ENCODE measurements at regions not wholly inside any gene's neighbourhood (a gene's known extent, or its start where the extent isn't known, plus 50 kb on each side); places are given as distances from the start of the nearest gene placed in this dataset.

DNA sequence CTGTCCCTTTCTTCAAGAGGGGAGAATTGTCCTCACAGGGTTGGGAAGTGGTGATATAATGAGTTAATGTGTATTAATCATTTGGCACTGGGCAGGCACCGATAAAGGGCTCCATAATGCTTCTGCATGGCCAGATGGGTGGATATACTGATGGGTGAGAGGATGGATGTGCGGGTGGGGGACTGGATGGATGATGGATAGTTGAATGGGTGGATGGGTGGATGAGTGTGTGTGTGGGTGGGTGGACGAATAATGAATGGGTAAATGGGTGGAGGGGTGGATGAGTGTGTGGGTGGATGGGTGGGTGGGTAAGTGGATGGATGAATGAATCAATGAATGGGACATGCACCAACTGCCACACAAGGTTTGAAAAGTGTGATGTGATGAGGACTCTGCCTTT, 127.2 kb downstream of the ACKR3 start:
- Histone ChIP-seq H3K36me3 (ENCODE audit: control insufficient read depth, low read depth, low read length) (no peaks in the 10 kb centered on the region), H3K4me3 (ENCODE audit: low read length) (no peak overlapping the region), H3K4me1 (ENCODE audit: control insufficient read depth, low read depth, low read length) (no peaks in the 10 kb centered on the region), H3K27me3 (ENCODE audit: control insufficient read depth, insufficient read depth, low read length) (no peaks in the 10 kb centered on the region), H3K27ac (ENCODE audit: low read length) (no peak overlapping the region), H3K9me3 (ENCODE audit: control insufficient read depth, low read depth, low read length) (no peaks in the 10 kb centered on the region), H3K9ac (ENCODE audit: low read length) (no peak overlapping the region)

DNA sequence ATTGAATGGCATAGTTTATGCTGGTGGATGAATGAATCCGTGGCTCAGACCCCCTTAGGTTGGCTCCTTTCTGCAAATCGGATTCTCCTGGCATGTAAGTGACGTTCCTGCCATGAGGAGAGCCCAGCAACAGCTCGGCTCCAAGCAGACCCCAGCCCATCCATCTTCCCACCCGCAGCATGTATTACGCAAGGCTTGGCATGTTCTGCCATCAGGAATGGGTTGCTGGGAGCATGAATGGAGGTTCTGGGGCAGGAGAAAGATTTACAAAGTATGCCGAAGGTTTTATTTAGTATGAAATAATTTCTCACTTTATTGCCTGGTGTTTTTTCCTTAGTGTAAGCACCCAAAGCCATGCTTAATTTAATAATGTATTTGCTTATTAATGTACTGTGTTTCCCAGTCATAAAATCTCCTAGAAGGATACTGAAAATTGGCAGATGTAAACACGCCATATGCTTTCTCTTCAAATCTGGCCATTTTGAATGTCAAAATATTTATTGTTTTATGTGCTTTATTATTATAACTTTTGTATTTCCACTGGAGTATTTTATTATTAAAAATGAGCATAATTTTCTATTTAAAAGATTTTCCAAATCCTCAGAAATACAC, 128.5 kb downstream of the ACKR3 start:
- H3K4me1 ChIP-seq (ENCODE audit: control insufficient read depth, low read depth, low read length) = no peaks in the 10 kb centered on the region
- H3K4me3 ChIP-seq (ENCODE audit: low read length) = no peak overlapping the region
- H3K9me3 ChIP-seq (ENCODE audit: control insufficient read depth, low read depth, low read length) = no peaks in the 10 kb centered on the region
- no peaks in the 10 kb centered on the region for H3K27me3 ChIP-seq (ENCODE audit: control insufficient read depth, insufficient read depth, low read length)
- H3K36me3 ChIP-seq (ENCODE audit: control insufficient read depth, low read depth, low read length) = no peaks in the 10 kb centered on the region
- H3K27ac ChIP-seq (ENCODE audit: low read length) = no peak overlapping the region
- no peak overlapping the region for H3K9ac ChIP-seq (ENCODE audit: low read length)

DNA sequence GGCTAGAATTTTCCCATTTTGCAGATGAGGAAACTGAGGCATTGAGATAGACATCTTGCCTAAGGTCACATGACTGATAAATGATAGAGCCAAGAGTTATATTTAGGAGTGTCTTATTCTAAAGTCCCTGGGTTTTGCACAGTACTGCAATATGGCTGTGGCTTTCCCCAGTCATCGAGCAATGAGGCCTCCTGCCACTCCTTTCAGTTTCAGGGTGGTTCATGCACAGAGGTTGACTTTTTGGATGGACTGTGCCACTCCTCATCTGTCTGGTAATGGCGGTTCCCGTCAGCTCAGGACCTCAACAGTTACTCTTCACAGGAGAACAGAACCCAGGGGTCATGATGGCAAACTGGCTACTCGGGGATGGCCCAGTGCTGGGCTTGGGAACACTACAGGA, 131.1 kb downstream of the ACKR3 start:
- H3K9me3 ChIP-seq (ENCODE audit: control insufficient read depth, low read depth, low read length) = no peaks in the 10 kb centered on the region
- H3K4me1 ChIP-seq (ENCODE audit: control insufficient read depth, low read depth, low read length) = no peaks in the 10 kb centered on the region
- no peak overlapping the region for H3K9ac ChIP-seq (ENCODE audit: low read length)
- no peak overlapping the region for H3K4me3 ChIP-seq (ENCODE audit: low read length)
- H3K27ac ChIP-seq (ENCODE audit: low read length) = no peak overlapping the region
- no peaks in the 10 kb centered on the region for H3K36me3 ChIP-seq (ENCODE audit: control insufficient read depth, low read depth, low read length)
- H3K27me3 ChIP-seq (ENCODE audit: control insufficient read depth, insufficient read depth, low read length) = no peaks in the 10 kb centered on the region

DNA sequence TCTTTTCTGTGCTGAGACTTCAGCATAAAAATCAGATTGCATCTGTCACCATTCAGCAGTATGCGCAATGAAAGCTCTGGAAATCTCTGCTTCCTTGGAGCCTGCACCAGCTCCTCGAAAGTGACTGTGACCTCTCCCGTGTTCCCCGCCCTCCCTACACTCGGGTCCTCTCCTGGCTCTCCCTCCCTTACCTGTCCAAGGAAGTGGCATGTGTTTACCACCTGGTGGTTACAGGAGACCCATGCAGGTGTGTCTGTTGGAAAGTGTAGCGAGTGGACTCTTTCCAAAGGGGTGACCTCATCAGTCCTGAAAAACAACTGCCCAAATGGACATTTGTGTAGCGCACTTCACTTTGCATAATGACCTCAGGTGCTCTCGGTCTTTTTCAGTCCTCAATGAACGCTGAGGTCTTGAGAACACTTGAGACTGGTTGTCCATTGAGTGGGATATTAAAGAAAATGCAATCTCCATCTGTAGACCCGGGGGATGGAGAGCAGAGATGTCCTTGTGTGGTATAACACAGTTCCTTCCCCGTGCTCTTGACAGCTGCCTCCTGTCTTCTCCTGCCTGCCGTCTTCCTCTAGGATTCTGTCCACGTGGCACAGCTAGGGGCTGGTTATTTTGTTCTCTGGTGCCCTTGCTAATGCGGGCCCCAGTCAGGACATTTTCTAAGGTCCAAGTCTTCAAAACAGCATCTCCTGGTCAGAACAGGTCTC, 133.2 kb downstream of the ACKR3 start:
- no peak overlapping the region for H3K4me3 ChIP-seq (ENCODE audit: low read length)
- H3K9me3 ChIP-seq (ENCODE audit: control insufficient read depth, low read depth, low read length) = no peaks in the 10 kb centered on the region
- H3K27me3 ChIP-seq (ENCODE audit: control insufficient read depth, insufficient read depth, low read length) = no peaks in the 10 kb centered on the region
- no peak overlapping the region for H3K27ac ChIP-seq (ENCODE audit: low read length)
- no peaks in the 10 kb centered on the region for H3K36me3 ChIP-seq (ENCODE audit: control insufficient read depth, low read depth, low read length)
- H3K4me1 ChIP-seq (ENCODE audit: control insufficient read depth, low read depth, low read length) = no peaks in the 10 kb centered on the region
- no peak overlapping the region for H3K9ac ChIP-seq (ENCODE audit: low read length)

GRCh38 chr2:236703373-236703709, 133.7 kb downstream of the ACKR3 start:
- Histone ChIP-seq H3K4me3 (ENCODE audit: low read length) (no peak overlapping the region), H3K36me3 (ENCODE audit: control insufficient read depth, low read depth, low read length) (no peaks in the 10 kb centered on the region), H3K9ac (ENCODE audit: low read length) (no peak overlapping the region), H3K4me1 (ENCODE audit: control insufficient read depth, low read depth, low read length) (no peaks in the 10 kb centered on the region), H3K9me3 (ENCODE audit: control insufficient read depth, low read depth, low read length) (no peaks in the 10 kb centered on the region), H3K27me3 (ENCODE audit: control insufficient read depth, insufficient read depth, low read length) (no peaks in the 10 kb centered on the region), H3K27ac (ENCODE audit: low read length) (no peak overlapping the region)

- H3K4me3 ChIP-seq (ENCODE audit: low read length) = no peak overlapping the region
- no peaks in the 10 kb centered on the region for H3K4me1 ChIP-seq (ENCODE audit: control insufficient read depth, low read depth, low read length)
- no peak overlapping the region for H3K27ac ChIP-seq (ENCODE audit: low read length)
These were observed 134.3 kb downstream of the ACKR3 start for GRCh38 chr2:236703906-236704305.

DNA sequence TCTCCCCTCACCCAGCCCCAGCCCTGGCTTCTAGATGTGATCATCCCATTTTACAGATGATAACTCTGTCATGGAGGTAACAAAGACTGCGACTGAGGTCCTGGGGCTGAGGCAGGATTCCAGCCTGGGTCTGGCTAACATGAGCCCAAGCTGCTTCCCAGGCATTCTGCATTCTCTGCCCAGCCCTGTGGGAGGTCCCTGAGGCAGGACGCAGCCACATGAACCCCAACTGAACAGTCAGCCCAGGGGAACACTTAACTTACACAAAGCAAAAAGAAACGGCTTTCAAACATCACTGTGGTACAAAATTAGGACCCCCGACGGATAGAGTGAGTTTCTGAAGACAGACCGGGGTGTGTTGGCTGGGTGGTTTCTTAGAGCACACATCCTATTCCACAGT, 135.3 kb downstream of the ACKR3 start:
- no peak overlapping the region for H3K9ac ChIP-seq (ENCODE audit: low read length)
- no peaks in the 10 kb centered on the region for H3K27me3 ChIP-seq (ENCODE audit: control insufficient read depth, insufficient read depth, low read length)
- H3K36me3 ChIP-seq (ENCODE audit: control insufficient read depth, low read depth, low read length) = no peaks in the 10 kb centered on the region
- no peak overlapping the region for H3K4me3 ChIP-seq (ENCODE audit: low read length)
- H3K4me1 ChIP-seq (ENCODE audit: control insufficient read depth, low read depth, low read length) = no peaks in the 10 kb centered on the region
- no peaks in the 10 kb centered on the region for H3K9me3 ChIP-seq (ENCODE audit: control insufficient read depth, low read depth, low read length)
- no peak overlapping the region for H3K27ac ChIP-seq (ENCODE audit: low read length)

More at GRCh38 chr2:236703906-236704305, 134.3 kb downstream of the ACKR3 start:
- no peaks in the 10 kb centered on the region for H3K36me3 ChIP-seq (ENCODE audit: control insufficient read depth, low read depth, low read length)
- no peaks in the 10 kb centered on the region for H3K27me3 ChIP-seq (ENCODE audit: control insufficient read depth, insufficient read depth, low read length)
- no peak overlapping the region for H3K9ac ChIP-seq (ENCODE audit: low read length)
- no peaks in the 10 kb centered on the region for H3K9me3 ChIP-seq (ENCODE audit: control insufficient read depth, low read depth, low read length)

DNA sequence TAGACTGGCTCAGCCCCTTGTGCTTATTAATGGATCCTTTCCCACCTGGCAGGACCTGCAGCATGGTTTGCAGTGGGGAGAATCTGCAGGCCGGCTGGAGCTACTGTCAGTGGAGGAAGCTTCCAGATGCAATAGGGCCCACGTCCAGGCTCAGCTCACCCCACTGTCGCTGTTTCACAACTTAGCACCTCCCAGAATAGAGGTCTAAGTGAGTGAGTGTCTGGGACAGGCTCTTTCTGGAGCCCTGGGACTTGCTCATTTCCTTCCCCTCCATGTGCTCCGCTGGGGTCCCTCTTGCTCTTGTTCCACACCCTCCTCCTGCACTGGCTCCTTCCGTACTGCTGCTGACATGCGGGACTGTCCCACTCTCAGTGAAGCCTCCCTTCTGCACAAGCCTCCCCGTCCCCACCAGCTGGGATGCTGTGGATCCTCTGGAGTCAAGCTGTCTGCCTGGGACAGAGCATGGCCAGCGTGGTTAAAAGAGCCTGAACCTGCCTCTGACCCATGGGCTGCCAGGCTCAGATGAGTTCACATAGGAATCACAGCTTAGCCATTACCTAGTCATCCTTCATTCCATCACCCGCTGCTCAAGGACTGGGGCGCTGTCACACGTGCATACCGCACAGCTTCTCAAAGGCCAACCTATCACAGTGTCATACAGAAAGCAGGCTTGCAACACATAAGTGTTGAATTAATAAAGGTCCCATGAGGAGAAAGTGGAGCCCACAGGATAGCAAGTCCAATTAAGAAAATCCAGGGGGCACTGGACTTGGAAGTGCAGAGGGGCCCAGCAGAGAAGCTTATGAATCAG, 135.9 kb downstream of the ACKR3 start:
- no peak overlapping the region for H3K27ac ChIP-seq (ENCODE audit: low read length)
- H3K9me3 ChIP-seq (ENCODE audit: control insufficient read depth, low read depth, low read length) = no peaks in the 10 kb centered on the region
- no peak overlapping the region for H3K9ac ChIP-seq (ENCODE audit: low read length)
- no peaks in the 10 kb centered on the region for H3K4me1 ChIP-seq (ENCODE audit: control insufficient read depth, low read depth, low read length)
- H3K4me3 ChIP-seq (ENCODE audit: low read length) = no peak overlapping the region
- no peaks in the 10 kb centered on the region for H3K27me3 ChIP-seq (ENCODE audit: control insufficient read depth, insufficient read depth, low read length)
- H3K36me3 ChIP-seq (ENCODE audit: control insufficient read depth, low read depth, low read length) = no peaks in the 10 kb centered on the region

DNA sequence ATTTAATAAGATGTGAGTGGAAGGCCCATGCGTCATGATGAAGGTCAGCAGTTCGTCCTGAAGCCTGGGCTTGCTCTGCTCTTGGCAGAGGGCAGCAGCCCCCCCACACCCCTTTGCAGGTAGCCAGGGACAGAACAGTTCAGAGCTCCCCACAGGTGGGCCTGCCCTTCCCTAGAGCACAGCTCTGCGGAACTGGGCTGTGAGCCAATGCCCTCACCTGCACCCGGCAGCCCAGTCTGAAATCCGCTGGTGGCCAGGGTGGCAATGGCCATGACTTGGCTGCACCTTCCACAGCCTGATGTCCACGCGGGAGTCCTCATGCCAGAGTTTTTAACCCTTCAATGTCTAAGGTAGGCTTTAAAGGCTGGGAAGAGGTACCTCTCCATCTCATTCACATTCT, 136.7 kb downstream of the ACKR3 start:
- Histone ChIP-seq H3K4me1 (ENCODE audit: control insufficient read depth, low read depth, low read length) (no peaks in the 10 kb centered on the region), H3K27ac (ENCODE audit: low read length) (no peak overlapping the region), H3K4me3 (ENCODE audit: low read length) (no peak overlapping the region), H3K9me3 (ENCODE audit: control insufficient read depth, low read depth, low read length) (no peaks in the 10 kb centered on the region), H3K27me3 (ENCODE audit: control insufficient read depth, insufficient read depth, low read length) (no peaks in the 10 kb centered on the region), H3K36me3 (ENCODE audit: control insufficient read depth, low read depth, low read length) (no peaks in the 10 kb centered on the region), H3K9ac (ENCODE audit: low read length) (no peak overlapping the region)

- Histone ChIP-seq H3K4me3 (ENCODE audit: low read length) (no peak overlapping the region), H3K9me3 (ENCODE audit: control insufficient read depth, low read depth, low read length) (no peaks in the 10 kb centered on the region), H3K27me3 (ENCODE audit: control insufficient read depth, insufficient read depth, low read length) (no peaks in the 10 kb centered on the region), H3K27ac (ENCODE audit: low read length) (no peak overlapping the region), H3K36me3 (ENCODE audit: control insufficient read depth, low read depth, low read length) (no peaks in the 10 kb centered on the region), H3K4me1 (ENCODE audit: control insufficient read depth, low read depth, low read length) (no peaks in the 10 kb centered on the region), H3K9ac (ENCODE audit: low read length) (no peak overlapping the region)
These were observed 137.2 kb downstream of the ACKR3 start for GRCh38 chr2:236706803-236707202.

GRCh38 chr2:236711440-236711839, 141.8 kb downstream of the ACKR3 start:
- no peak overlapping the region for H3K4me3 ChIP-seq (ENCODE audit: low read length)
- H3K27ac ChIP-seq (ENCODE audit: low read length) = no peak overlapping the region
- no peak overlapping the region for H3K9ac ChIP-seq (ENCODE audit: low read length)
- H3K36me3 ChIP-seq (ENCODE audit: control insufficient read depth, low read depth, low read length) = no peaks in the 10 kb centered on the region
- no peaks in the 10 kb centered on the region for H3K27me3 ChIP-seq (ENCODE audit: control insufficient read depth, insufficient read depth, low read length)
- H3K9me3 ChIP-seq (ENCODE audit: control insufficient read depth, low read depth, low read length) = no peaks in the 10 kb centered on the region
- peaks cover 4% of the 10 kb centered on the region for H3K4me1 ChIP-seq (ENCODE audit: control insufficient read depth, low read depth, low read length)
